HFF-Myc (cell line): ENCODE measurements at regions not wholly inside any gene's neighbourhood (a gene's known extent, or its start where the extent isn't known, plus 50 kb on each side); places are given as distances from the start of the nearest gene placed in this dataset.

Experiments
- DNase-seq: peaks from one replicate; pipeline ENCODE4 v3.0.0-alpha.2; 2011; ENCODE audit warnings: low read depth; ENCODE audit errors: extremely low read depth
- H3K4me3 ChIP-seq: replicated peaks from 2 replicates; pipeline ENCODE4 v1.5.1; 2011; ENCODE audit warnings: low read depth, mild to moderate bottlenecking, control low read depth, low read length
- CTCF ChIP-seq: IDR thresholded peaks from 2 replicates; pipeline ENCODE4 v1.5.1; 2012; ENCODE audit warnings: mild to moderate bottlenecking, low read depth, low read length, control low read depth; ENCODE audit errors: missing control alignments

- H3K4me3 ChIP-seq: no peak overlapping the region
- TF ChIP-seq CTCF: no peak
- DNase-seq: no peak
These were observed 127.6 kb upstream of the MME start for GRCh38 chr3:154952553-154952952.

GRCh38 chr3:154943981-154944380, 136.1 kb upstream of the MME start:
- DNase-seq: no peak
- no peak for TF ChIP-seq CTCF
- no peak overlapping the region for H3K4me3 ChIP-seq

- no peak for TF ChIP-seq CTCF
- no peak for DNase-seq
- no peak overlapping the region for H3K4me3 ChIP-seq
These were observed 137.3 kb upstream of the MME start for GRCh38 chr3:154942827-154943226.

- TF ChIP-seq CTCF: no peak
- no peak for DNase-seq
- H3K4me3 ChIP-seq: no peak overlapping the region
These were observed 143.9 kb upstream of the MME start for GRCh38 chr3:154936196-154936595.

- no peak for DNase-seq
- TF ChIP-seq CTCF: no peak
- H3K4me3 ChIP-seq: no peak overlapping the region
These were observed 146.5 kb upstream of the MME start for GRCh38 chr3:154933581-154933980.

GRCh38 chr3:154932633-154933032, 147.5 kb upstream of the MME start:
- H3K4me3 ChIP-seq: no peak overlapping the region
- no peak for DNase-seq
- no peak for TF ChIP-seq CTCF

GRCh38 chr3:154931484-154931883, 148.6 kb upstream of the MME start:
- peak; percentile 45 for DNase-seq
- TF ChIP-seq CTCF: no peak
- H3K4me3 ChIP-seq: no peak overlapping the region
